HG03575 (cell line): ENCODE measurements at regions not wholly inside any gene's neighbourhood (a gene's known extent, or its start where the extent isn't known, plus 50 kb on each side); places are given as distances from the start of the nearest gene placed in this dataset.
"Not testable (repeated sequence)": the region's sequence is repeated elsewhere in the genome, so short reads cannot be mapped to it uniquely, and the experiment has no call there.

ENCODE experiments used
- ATAC-seq: cut with Tn5 transposase; IDR thresholded peaks from one replicate; pipeline ENCODE4 v1.9.1; 2021; ENCODE audit not compliant: unreplicated experiment, insufficient number of reproducible peaks, low FRiP score; ENCODE audit errors: extremely low read depth

DNA sequence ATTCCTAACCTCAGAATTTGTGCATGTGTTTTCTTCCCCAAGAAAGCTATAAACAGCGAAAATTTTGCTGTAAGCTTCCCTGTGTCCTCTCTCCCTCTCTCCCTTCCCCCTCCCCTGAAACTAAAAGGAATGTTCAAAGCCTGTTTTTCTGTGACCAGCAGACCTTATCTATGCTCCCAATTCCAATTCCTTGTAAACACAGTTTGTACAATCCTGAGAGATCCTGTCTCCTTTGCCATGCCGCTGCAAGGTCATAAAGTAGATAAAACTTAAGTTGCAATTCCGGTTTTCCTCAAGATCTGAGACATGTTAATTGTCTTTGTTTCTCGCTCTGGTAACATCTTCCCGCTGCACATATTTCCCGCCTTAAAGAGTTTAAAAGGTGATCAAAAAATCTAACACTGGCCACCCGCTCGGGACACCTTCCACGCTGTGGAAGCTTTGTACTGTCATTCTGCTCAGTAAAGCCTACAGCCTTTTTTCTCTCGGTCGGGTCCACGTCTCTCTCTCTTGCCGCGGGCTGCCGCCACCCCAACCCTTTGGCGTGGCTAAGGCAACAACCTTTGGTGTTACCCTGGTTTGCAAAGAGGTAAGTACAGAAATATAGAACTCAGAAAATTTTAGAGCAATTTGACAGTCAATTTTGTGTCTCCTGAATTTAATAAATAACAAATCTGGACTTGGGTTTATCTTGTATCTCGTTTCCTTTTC is 793.9 kb upstream of the GRM7 start:
- not testable (repeated sequence) for ATAC-seq

DNA sequence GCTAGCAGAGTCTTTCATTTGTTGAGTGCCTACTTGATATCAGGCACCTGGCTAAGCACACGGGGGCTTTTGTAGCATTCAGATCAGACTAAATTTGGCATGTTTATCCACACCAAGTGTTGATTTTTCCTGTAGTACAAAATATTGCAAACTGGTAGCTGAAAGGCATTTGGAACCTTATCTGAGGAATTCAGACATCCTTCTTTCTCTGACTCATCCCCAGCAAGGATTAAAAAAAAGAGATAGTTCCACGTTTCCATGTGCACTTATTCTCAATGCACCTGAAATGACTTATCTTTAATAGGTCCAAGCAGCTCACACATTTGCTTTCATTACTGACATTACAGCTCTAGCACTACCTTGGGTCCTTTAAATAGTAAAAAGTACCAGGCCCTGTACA is 786.0 kb upstream of the GRM7 start:
- ATAC-seq, result no peak

DNA sequence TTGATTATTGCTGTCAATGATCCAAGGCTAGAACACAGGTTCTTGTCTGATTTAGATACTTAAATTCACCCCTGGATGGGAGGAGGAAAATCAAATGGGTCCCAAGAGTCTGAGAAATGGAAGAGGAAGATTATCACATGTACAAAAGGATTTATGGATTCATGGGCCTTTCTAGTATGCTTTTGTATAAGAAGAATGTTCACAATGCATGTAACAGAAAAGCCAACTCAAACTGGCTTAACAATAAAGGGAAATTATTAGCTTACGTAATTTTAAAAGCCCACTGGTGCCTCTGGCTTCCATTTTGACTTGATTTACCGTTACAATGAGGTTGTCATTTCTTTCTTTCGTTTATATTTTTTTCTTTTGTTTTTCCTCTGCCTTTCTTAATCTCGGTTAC is 782.5 kb upstream of the GRM7 start:
- no peak for ATAC-seq

DNA sequence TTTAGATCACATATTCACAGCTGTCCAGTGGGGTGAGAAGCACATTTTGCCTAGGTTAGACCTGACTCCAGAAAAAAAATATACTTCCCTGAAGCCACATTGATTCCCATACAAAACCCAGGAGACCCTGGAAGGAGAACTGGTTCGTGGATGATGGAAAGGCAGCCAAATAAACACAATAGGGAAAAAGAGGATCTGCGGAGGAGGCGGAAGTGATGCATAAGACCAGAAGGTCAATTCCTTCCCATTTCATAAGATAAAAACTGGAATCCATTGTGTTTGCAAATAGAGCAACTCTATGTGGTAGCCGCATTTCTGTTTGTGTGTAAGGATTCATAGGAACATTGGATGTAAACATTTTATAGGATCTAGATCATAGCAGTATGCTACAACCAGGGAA is 781.9 kb upstream of the GRM7 start:
- no peak for ATAC-seq

DNA sequence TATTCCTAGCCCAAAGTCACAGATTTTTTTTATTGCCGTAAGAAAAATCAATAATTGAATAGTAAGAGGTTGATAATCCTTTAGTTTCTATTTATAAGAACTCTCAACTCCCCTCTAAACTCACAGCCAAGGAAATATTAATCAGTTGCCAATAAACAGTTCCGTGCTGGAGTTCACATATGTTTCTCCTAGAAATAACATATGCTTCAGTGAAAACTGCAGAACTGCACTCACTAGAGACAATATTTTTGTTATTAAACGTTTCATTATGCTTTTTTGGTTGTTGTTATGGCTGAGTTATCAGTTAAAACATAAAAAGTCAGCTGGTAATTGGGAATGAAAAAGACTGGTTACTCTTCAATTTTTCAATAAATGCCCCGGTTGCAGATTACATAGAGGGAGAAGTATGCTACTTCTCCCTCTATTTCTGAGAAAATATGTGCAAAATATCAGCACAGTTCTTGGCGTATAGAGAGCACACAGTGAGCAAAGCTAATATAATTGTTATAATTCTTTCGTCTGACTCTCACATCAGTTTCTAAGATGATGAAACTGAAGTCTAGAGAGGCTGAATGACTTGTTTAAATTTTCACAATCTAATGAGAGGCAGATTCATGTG is 781.2 kb upstream of the GRM7 start:
- ATAC-seq, result no peak

DNA sequence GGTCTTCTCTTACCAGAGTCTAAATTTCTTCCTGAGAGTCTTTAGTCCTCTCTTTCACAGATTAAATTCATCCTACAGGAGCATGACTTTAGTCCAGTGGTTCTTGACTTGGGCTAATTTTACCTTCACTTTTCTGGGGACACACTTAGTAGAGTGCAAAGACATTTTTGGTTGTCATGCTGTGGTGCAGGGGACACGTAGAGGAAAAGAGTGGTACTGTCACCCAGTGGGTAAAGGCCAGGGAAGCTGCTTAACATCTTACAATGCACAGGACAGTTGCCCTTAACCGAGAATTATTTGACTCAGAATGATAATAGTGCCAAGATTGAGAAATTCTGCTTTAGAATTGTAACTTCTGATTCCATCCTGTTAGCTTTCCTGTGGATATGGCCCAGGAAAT is 772.5 kb upstream of the GRM7 start:
- no peak for ATAC-seq

DNA sequence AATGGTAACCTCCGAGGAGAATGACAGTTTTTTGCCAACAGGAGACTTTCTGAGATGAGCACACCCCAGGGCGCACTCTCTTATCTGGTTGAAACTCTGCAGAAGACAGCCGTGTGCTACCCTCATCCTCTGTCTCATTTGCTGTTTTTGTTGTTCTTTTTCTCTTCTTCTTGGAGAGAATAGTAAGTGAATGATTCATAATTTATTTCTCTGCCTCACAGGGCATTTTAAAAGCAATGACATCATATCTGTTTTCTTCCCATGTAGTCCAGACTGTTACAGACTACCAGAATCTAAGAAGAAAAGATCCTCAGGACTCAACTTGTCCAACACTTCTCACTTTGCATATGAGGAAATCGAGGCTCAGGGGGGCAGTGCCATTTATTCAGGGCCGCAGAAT is 771.1 kb upstream of the GRM7 start:
- no peak for ATAC-seq

DNA sequence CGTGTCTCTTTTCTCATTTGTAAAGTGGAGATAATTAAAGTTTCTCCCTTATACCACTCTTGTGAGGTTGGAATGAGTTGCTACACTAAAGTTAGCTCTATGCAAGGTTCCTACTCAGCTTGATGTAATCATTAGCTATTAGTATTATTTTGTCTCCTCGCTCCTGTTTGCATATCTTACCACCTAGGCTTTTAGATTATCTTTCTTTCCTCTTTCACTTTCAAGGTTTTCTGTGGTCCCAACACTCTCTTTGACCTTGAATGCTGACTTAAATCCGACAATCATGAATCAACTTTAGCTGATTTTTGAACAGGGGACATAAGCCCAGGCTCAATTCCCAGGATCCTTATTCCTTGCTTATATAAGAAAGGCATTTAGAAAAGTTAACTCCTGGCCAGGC is 769.7 kb upstream of the GRM7 start:
- no peak for ATAC-seq

DNA sequence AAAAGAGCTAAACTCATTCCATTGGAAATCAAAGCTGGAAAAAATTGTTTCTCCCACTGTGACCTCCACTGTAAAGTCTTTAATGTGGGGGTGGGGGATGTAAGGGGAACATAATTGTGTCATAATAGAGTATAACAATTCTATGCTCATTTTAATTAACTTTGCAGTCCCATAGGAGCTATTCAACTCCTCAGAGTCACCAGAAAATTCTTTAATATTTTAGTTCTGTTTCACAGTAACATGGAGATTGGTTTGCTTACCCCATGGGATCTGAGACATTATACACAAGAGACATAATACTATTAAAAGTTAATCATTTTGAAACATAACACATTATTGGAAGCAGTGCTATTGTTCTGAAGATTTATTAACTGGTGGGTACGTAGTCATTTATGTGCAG is 765.9 kb upstream of the GRM7 start:
- ATAC-seq, result no peak

DNA sequence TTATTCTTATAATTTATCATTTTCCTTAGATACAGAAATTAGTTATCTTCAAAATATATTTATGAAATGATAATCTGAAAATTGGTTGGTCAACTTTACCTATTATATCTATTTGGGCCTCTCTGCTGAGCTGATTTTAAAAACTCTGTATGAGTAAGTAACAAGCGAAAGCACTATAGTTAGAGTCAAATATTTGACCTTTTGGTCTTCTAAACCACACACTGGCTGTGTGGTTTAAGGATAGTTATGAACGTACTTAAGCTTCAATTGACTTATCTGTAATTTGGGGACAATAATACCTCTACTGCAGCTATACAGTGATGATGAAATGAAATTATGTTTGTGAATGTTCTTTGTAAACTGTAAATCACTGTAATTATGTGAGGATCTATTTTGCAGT is 763.9 kb upstream of the GRM7 start:
- no peak for ATAC-seq

DNA sequence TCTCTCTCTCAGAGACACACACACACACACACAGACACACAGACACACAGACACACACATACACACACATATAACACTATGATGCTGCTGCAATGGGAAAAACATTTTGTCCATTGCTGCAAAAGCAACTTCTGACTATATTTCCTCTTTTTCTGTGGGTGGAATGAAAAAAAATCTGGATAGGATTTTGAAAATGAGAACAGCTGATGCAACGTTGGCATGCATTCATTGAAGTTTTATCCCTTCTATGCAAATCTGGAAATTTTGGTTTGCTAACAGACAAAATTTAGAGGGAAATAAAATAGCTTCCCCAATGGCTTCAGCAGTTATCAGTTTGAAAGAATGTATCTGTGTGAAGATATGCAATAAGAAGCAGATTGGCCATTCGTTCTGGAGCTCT is 763.4 kb upstream of the GRM7 start:
- ATAC-seq, result no peak

DNA sequence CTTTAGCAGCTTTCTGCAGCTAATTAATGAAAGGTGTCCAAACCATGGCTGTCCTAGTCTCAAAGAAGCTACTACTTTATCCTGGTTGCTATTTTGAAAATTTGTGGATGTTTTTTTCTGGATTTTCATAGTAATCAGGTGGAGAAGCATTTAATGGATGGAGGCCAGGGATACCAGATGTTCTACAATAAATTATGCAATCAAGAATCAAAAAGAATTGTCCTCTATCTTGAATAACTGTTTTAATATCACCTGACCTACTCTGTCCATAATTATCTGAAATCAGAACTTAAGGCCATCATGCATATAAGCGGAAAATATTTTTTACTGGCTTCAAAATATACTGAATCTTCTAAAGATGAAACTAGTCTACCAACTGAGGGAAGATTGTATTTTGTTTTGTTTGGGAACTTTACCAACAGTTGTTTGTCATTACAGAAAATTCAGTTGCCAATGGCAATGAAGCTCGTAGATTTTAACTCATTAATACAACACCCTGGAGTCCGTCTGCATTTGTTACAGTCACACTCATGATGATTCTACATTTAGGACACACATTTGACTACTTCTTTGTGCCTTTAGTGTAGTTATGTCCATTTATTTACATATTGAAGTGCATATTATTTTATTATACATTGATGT is 762.3 kb upstream of the GRM7 start:
- no peak for ATAC-seq

DNA sequence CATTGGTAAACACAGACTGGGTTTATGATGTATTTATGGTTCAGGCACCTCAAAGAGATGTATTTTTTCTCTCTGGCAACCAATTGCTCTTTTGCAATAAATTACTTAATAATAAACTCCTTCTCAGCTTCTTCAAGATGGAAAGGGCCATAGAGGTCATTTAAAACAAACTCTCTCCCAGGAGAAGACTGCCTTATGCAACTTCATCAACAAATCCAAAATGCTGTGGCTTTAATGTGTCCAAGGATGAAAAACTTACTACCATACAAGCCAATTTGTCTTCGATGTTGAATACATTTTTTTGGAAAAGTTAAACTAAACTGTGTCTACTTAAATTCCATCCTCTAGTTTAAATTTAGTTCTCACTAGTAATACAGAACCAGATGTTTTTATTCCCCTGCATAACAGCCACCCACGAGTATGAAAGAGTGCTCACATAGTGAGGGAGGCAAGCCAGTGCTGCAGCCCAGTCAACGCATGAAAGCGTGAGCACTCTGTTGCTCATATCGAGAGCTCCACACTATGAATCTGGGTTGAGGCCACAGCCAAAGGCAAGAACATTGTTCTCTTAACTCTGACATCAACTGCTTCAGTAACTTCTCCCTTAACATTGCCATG is 761.3 kb upstream of the GRM7 start:
- no peak for ATAC-seq

DNA sequence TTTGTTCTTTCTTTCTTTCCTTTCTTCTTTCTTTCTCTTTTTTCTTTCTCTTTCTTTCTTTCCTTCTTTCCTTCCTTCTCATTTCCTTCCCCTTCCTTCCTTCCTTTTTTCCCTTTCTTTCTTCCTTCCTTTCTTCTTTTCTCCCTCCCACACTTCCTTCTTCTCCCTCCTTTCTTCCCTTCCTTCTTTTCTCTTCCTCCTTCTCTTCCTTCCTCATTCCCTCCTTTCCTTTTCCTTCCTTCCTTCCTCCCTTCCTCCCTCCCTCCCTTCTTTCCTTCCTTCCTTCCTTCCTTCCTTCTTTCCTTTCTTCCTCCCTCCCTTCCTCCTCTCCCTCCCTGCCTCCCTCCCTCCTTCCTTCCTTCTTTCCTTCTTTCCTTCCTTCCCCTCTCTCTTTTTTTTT is 755.7 kb upstream of the GRM7 start:
- ATAC-seq, result no peak

DNA sequence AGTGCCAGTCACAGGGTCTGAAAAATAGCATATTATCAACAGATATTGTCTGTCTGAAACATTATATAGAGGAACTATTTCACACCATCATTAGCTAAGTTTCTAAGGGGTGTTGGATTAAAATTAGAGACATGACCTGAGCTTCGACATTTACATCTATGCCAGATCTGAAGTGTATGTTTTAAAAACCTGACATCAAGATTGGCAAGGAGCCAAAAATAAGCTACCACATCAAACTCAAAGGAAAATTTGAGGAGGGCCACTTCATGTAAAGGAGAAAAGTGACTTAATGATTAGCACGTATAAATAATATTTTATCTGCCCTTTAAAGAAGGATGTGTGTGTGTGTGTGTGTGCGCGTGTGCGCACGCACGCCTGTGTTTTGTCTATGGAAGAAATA is 752.0 kb upstream of the GRM7 start:
- ATAC-seq, result no peak

DNA sequence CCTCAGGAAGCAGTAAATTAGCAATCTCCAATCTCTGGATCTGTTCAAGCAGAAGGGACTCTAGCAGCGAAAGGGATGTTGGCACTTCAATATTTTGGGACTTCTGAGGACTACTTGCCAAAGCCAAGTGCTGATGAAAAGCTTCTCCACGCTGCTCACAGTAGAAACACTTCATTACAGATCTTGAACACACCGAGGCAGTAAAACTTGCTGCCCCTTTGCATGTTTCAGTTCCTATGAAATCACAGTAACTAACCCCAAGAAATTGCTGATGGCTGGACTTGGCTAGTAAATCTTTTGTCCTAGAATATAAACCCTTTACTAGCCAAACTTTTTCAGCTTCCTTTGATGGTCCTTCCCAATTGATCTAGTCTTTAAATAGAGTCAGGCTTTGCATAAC is 750.5 kb upstream of the GRM7 start:
- no peak for ATAC-seq

DNA sequence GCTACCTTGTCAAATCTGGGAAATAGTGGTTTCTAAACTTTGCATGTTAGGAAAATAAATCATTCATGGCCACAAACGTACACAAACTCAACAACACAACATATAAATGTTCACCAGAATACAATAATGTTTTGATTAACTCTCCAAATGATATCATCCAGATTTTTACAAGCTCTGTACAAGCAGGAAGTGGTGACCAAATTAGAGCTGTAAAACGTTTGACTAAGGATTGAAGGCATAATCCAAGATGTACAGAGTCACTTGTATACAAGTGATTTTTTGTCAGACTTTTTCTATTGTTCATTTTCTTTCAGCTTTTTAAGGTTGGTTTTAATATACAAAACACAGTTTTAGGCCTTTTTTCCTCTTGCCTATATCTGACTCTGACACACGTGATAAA is 748.4 kb upstream of the GRM7 start:
- ATAC-seq, result no peak

DNA sequence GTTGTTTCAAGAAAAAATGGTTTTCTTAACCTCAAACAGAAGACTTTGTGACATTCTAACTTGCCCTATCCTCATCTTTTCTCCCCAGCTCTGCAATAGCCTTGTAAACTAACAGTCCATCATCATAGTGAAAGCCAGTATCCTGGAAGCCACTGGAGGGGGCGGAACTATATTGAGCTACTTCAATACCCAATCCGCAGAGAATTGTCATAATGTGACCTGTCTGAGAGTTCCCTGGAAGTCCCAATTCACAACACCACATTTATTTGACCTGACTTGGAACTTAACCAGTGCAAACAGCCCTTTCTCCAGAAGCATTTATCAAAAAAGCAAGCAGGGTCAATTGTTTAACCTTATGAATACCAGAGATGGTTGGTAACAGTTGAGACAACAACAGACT is 747.6 kb upstream of the GRM7 start:
- no peak for ATAC-seq

DNA sequence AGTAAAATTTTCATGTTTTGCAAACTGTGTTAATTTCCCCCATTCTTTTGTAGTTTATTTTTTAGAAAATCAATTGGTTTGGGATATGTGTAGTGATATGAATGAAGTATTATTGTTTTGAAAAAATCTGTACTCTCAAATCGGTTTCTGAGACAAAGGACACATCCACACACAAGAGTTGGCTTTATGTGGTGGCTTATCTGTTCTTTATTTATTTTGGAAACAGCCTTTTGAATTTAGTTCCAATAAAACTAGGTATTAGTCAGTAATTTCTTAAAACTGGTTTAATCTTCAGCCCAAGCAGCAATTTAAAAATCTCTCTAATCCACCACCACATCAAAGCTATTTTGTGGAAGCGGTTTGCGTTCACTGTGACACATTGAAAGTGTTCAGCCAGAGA is 741.5 kb upstream of the GRM7 start:
- ATAC-seq, result no peak

DNA sequence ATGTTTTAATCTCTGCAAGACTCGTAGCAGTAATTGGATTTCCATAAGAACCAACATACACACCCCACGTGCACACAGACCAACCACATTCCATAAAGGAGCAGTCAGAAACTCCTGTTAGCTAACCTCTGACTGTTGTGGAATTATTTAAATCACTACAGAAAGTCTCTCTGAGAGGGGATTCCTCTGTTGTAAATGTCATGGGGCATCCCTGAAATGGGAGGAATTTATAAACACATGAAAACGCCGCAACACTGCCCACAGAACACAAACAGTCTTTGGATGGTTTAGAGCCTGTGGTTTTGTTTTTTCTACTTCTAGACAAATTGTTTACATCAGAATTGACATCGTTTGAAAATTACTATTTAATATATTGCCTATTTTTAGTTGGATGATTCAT is 740.1 kb upstream of the GRM7 start:
- no peak for ATAC-seq
